ENCODE measurements at regions not wholly inside any gene's neighbourhood (a gene's known extent, or its start where the extent isn't known, plus 50 kb on each side); places are given as distances from the start of the nearest gene placed in this dataset.

DNA sequence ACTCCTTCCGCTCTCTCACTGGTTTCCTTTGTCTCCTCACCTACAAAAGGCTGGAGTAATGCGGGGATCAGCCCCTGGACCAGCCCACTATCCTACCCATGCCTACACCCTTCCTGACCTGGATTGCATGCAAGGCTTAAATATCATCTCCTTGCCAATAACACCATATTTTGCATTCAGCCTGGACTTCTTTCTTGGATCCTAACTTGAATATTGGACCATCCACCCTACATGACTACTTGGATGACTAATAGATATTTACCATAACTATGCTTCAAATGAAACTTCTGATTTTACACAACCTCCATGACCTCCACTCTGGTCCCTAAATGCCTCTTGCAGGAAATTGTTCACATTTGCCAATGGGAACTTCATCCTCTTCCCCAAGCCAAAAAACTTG is 188.3 kb upstream of the AKR1E2 start:
- TF ChIP-seq, protein P1, sequence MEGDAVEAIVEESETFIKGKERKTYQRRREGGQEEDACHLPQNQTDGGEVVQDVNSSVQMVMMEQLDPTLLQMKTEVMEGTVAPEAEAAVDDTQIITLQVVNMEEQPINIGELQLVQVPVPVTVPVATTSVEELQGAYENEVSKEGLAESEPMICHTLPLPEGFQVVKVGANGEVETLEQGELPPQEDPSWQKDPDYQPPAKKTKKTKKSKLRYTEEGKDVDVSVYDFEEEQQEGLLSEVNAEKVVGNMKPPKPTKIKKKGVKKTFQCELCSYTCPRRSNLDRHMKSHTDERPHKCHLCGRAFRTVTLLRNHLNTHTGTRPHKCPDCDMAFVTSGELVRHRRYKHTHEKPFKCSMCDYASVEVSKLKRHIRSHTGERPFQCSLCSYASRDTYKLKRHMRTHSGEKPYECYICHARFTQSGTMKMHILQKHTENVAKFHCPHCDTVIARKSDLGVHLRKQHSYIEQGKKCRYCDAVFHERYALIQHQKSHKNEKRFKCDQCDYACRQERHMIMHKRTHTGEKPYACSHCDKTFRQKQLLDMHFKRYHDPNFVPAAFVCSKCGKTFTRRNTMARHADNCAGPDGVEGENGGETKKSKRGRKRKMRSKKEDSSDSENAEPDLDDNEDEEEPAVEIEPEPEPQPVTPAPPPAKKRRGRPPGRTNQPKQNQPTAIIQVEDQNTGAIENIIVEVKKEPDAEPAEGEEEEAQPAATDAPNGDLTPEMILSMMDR (IDR thresholded peaks at IDR 0.05 in 4 of 5, conservative IDR thresholded peaks at IDR 0.05 in 1 of 5): no peak
- TF ChIP-seq POLR2A (IDR thresholded peaks at IDR 0.05): no peak
